B cell (primary cell): ENCODE measurements at regions not wholly inside any gene's neighbourhood (a gene's known extent, or its start where the extent isn't known, plus 50 kb on each side); places are given as distances from the start of the nearest gene placed in this dataset.

Experiments
- ATAC-seq: fragments of 200-7000 bp; cut with Tn5 transposase; one replicate; pipeline ENCODE4 v1.10.0; 2021; ENCODE audit warnings: low read depth, mild to moderate bottlenecking, moderate number of reproducible peaks, moderate library complexity
- CTCF ChIA-PET: fragments of 350-600 bp; sonication (Branson Sonifier 250); formaldehyde crosslinking; loops from one replicate; lab custom pipeline; 2021; ENCODE audit warnings: antibody characterized with exemption, inconsistent platforms; lab: Charles Lee
- POLR2A ChIA-PET: fragments of 350-600 bp; sonication (Branson Sonifier 250); formaldehyde crosslinking; loops from one replicate; lab custom pipeline; 2021; ENCODE audit warnings: antibody characterized with exemption; lab: Charles Lee
- DNase-seq: peaks from one replicate; pipeline ENCODE4 v3.0.0; 2013
- H2AFZ ChIP-seq: 2 replicates; pipeline ENCODE4 v1.6.1; 2012; ENCODE audit warnings: mild to moderate bottlenecking, low read depth, low read length; ENCODE audit not compliant: insufficient read depth, poor library complexity, severe bottlenecking
- H3K27ac ChIP-seq, 2 donors: 1 replicate in 1 of 2; 2 replicates in 1 of 2; pipeline ENCODE4 v1.5.1; 2012 to 2013; ENCODE audit warnings: low read length in 2 of 2, mild to moderate bottlenecking in 2 of 2, moderate library complexity in 1 of 2
- H3K27me3 ChIP-seq, 4 experiments: fragments of 200-600 bp in 1 of 4; sonication (generic) in 1 of 4; replicated peaks in 1 of 4; 1 replicate in 2 of 4; 2 replicates in 2 of 4; pipeline versions ENCODE4 v1.6.1 to v1.7.0; 2013 to 2016; ENCODE audit warnings: low read length in 3 of 4, mild to moderate bottlenecking in 2 of 4, mixed read lengths in 1 of 4, moderate library complexity in 1 of 4; ENCODE audit not compliant: insufficient read depth in 4 of 4, control insufficient read depth in 3 of 4; ENCODE audit errors: control extremely low read depth in 1 of 4
- H3K36me3 ChIP-seq, 2 experiments: replicated peaks in 1 of 2; 1 replicate in 1 of 2; 2 replicates in 1 of 2; pipeline versions ENCODE4 v1.6.1 to v1.7.1; 2013; ENCODE audit warnings: low read length in 1 of 2; ENCODE audit not compliant: insufficient read depth in 2 of 2, control insufficient read depth in 1 of 2; ENCODE audit errors: control extremely low read depth in 1 of 2, extremely low read depth in 1 of 2
- H3K4me1 ChIP-seq, 2 donors: fragments of 200-600 bp in 1 of 2; sonication (generic) in 1 of 2; 1 replicate in 1 of 2; 2 replicates in 1 of 2; pipeline versions ENCODE4 v1.5.1 to v1.6.1; 2013 to 2017; ENCODE audit warnings: low read length in 2 of 2; ENCODE audit not compliant: control insufficient read depth in 2 of 2, insufficient read depth in 2 of 2
- H3K4me2 ChIP-seq: replicated peaks from 2 replicates; pipeline ENCODE3; 2012; ENCODE audit warnings: mild to moderate bottlenecking, low read depth, low read length; ENCODE audit not compliant: poor library complexity, severe bottlenecking
- H3K4me3 ChIP-seq, 5 experiments: fragments of 200-600 bp in 1 of 5; sonication (generic) in 1 of 5; 1 replicate in 3 of 5; 2 replicates in 2 of 5; pipeline versions ENCODE4 v1.5.1 to v1.7.0; 2011 to 2016; ENCODE audit warnings: low read length in 4 of 5, mild to moderate bottlenecking in 4 of 5, low read depth in 2 of 5, control low read depth in 1 of 5, moderate library complexity in 1 of 5; ENCODE audit not compliant: insufficient read depth in 1 of 5; ENCODE audit errors: control extremely low read depth in 1 of 5, extremely low read depth in 1 of 5
- H3K79me2 ChIP-seq: fragments of 200-600 bp; sonication (generic); one replicate; pipeline ENCODE4 v1.6.0; 2016; ENCODE audit warnings: low read length; ENCODE audit not compliant: control insufficient read depth, insufficient read depth
- H3K9ac ChIP-seq: fragments of 200-600 bp; sonication (generic); 2 replicates; pipeline ENCODE4 v1.6.1; 2017; ENCODE audit warnings: mild to moderate bottlenecking, low read length, moderate library complexity
- H3K9me3 ChIP-seq, 3 donors: one replicate each; pipeline versions ENCODE4 v1.6.1 to v1.7.1; 2013; ENCODE audit warnings: low read length in 2 of 3; ENCODE audit not compliant: control insufficient read depth in 2 of 3, insufficient read depth in 1 of 3; ENCODE audit errors: control extremely low read depth in 1 of 3
- H4K20me1 ChIP-seq: 2 replicates; pipeline ENCODE4 v1.6.0; 2012; ENCODE audit warnings: mild to moderate bottlenecking, low read length; ENCODE audit not compliant: insufficient read depth, control insufficient read depth, poor library complexity, severe bottlenecking
- H3K27ac Mint-ChIP-seq: one replicate; pipeline ENCODE4 v1.8.0; 2021; ENCODE audit warnings: mixed read lengths
- H3K27me3 Mint-ChIP-seq: one replicate; pipeline ENCODE4 v1.8.0; 2021; ENCODE audit warnings: mixed read lengths
- H3K4me1 Mint-ChIP-seq: one replicate; pipeline ENCODE4 v1.8.0; 2021; ENCODE audit warnings: mixed read lengths
- H3K4me3 Mint-ChIP-seq: one replicate; pipeline ENCODE4 v1.8.0; 2021; ENCODE audit warnings: mixed read lengths
- H3K9me3 Mint-ChIP-seq: one replicate; pipeline ENCODE4 v1.8.0; 2022; ENCODE audit warnings: mixed read lengths; ENCODE audit not compliant: insufficient read depth
- EZH2 ChIP-seq: IDR thresholded peaks from 2 replicates; pipeline ENCODE4 v1.6.1; 2012; ENCODE audit warnings: borderline replicate concordance, low read depth, mild to moderate bottlenecking, moderate library complexity, low read length; ENCODE audit not compliant: insufficient read depth, poor library complexity, severe bottlenecking
- WGBS: methylation state at CpG from one replicate; pipeline ENCODE4 v1.1.5; 2013; ENCODE audit warnings: missing lambda C conversion rate; ENCODE audit not compliant: insufficient coverage; 5-methylcytosine and 5-hydroxymethylcytosine counted together
- intact Hi-C: fragments of 100-400 bp; cut with micrococcal nuclease; formaldehyde crosslinking; loops from one replicate; pipeline ENCODE4 v1.10.0; 2022
- TF ChIP-seq, protein P1 (sequence below): fragments of 200-600 bp; IDR thresholded peaks from one replicate; pipeline ENCODE4 v1.8.0; 2022; ENCODE audit warnings: antibody characterized with exemption, mild to moderate bottlenecking

DNA sequence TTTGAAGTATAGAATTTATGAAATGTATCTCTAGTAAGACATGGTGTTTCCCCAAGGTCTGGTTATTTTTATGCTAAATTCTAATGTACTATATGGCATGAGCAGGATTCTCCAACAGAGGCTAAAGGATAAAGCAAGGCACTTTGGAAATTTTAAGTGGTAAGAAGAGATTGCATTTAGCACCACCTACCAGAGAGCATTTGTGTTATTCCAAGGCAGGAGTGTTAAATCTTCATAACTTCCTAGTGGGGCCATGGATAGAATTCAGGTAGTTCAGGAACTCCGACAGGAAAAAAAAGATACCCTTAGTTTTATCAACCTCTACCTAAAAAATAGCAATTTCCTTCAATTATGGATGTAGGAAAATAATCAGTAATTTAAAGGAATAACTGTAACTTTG lies 497.4 kb upstream of the CRIM1 start:
- TF ChIP-seq, protein P1, sequence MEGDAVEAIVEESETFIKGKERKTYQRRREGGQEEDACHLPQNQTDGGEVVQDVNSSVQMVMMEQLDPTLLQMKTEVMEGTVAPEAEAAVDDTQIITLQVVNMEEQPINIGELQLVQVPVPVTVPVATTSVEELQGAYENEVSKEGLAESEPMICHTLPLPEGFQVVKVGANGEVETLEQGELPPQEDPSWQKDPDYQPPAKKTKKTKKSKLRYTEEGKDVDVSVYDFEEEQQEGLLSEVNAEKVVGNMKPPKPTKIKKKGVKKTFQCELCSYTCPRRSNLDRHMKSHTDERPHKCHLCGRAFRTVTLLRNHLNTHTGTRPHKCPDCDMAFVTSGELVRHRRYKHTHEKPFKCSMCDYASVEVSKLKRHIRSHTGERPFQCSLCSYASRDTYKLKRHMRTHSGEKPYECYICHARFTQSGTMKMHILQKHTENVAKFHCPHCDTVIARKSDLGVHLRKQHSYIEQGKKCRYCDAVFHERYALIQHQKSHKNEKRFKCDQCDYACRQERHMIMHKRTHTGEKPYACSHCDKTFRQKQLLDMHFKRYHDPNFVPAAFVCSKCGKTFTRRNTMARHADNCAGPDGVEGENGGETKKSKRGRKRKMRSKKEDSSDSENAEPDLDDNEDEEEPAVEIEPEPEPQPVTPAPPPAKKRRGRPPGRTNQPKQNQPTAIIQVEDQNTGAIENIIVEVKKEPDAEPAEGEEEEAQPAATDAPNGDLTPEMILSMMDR = no peak
- TF ChIP-seq EZH2 = no peak
- no peak overlapping the region for H3K4me3 ChIP-seq
- Mint-ChIP-seq H3K27me3 (no peaks in the 10 kb centered on the region), H3K27ac (no peak overlapping the region), H3K4me3 (no peak overlapping the region), H3K9me3 (peaks cover 7% of the 10 kb centered on the region), H3K4me1 (no peaks in the 10 kb centered on the region)
- no peaks in the 10 kb centered on the region for H3K79me2 ChIP-seq
- no peak overlapping the region for H2AFZ ChIP-seq
- no peaks in the 10 kb centered on the region for H3K27me3 ChIP-seq
- H3K9me3 ChIP-seq = no peaks in the 10 kb centered on the region
- H3K9ac ChIP-seq = no peak overlapping the region
- WGBS = no CpG with 5 or more reads among the region's 1 CpG
- no peaks in the 10 kb centered on the region for H3K4me1 ChIP-seq
- H3K4me2 ChIP-seq = no peak overlapping the region
- ChIA-PET CTCF (no interaction called here), POLR2A (no interaction called here)
- no peaks in the 10 kb centered on the region for H3K36me3 ChIP-seq
- ATAC-seq = no peak
- H3K27ac ChIP-seq = no peak overlapping the region
- H4K20me1 ChIP-seq = no peaks in the 10 kb centered on the region
- DNase-seq = no peak
- intact Hi-C loops = no loop called here

DNA sequence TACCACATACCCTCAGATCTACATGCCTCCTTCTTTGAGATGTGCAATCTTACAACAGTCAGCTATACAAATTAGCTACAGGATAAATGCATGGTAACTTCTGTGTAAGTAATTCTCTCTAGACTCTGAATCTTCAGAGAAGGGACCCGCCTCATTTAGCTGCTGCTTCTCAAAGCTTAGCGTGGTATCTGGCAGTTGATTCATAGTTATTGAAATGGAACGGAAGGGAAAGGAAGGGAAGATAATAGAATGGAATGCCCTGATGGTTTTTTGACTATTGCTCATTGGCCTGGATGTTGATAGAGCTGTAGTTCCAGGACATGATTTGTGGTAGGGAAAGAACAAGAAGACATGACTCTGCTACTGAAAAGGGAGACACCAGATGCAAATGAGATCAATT lies 498.1 kb upstream of the CRIM1 start:
- Histone ChIP-seq H3K9me3 (no peaks in the 10 kb centered on the region), H3K27me3 (no peaks in the 10 kb centered on the region), H3K36me3 (no peaks in the 10 kb centered on the region), H3K4me3 (no peak overlapping the region), H3K79me2 (no peaks in the 10 kb centered on the region), H4K20me1 (no peaks in the 10 kb centered on the region), H2AFZ (no peak overlapping the region), H3K9ac (no peak overlapping the region), H3K27ac (no peak overlapping the region), H3K4me2 (no peak overlapping the region), H3K4me1 (no peaks in the 10 kb centered on the region)
- no peak overlapping the region for H3K27ac Mint-ChIP-seq
- H3K4me3 Mint-ChIP-seq = no peak overlapping the region
- no peak for ATAC-seq
- POLR2A ChIA-PET = no interaction called here
- WGBS = 83% methylated on average over 3 of the region's 3 CpGs
- CTCF ChIA-PET = no interaction called here
- no peaks in the 10 kb centered on the region for H3K4me1 Mint-ChIP-seq
- no peaks in the 10 kb centered on the region for H3K27me3 Mint-ChIP-seq
- no peak for DNase-seq
- intact Hi-C loops = no loop called here
- TF ChIP-seq, protein P1 = no peak
- TF ChIP-seq EZH2 = no peak
- H3K9me3 Mint-ChIP-seq = peaks cover 7% of the 10 kb centered on the region
